GM18511 (cell line): ENCODE measurements at regions not wholly inside any gene's neighbourhood (a gene's known extent, or its start where the extent isn't known, plus 50 kb on each side); places are given as distances from the start of the nearest gene placed in this dataset.
"Not testable (repeated sequence)": the region's sequence is repeated elsewhere in the genome, so short reads cannot be mapped to it uniquely, and the experiment has no call there.

Experiments
- ATAC-seq: cut with Tn5 transposase; IDR thresholded peaks from one replicate; pipeline ENCODE4 v1.9.1; 2021; ENCODE audit warnings: mild to moderate bottlenecking, moderate library complexity; ENCODE audit not compliant: unreplicated experiment

DNA sequence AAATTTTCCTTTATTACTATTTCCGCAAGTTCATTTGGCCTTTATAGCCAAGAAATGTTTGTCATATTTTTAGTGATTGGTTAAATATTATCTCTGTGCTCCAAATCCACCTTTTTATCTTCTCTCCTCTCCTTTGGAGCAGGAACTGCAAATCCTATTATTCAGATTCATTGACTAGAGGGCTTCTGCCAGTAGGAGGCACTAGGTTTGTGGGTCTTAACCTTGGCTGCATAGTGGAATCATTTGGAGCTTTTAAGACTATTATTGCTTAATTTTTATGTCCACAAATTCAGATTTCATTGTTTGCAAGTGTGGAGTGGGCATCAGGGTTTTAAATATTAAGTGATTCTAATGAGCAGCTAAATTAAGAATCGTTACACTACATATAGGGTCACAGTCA lies 75.3 kb upstream of the SYT10 start:
- ATAC-seq = no peak

DNA sequence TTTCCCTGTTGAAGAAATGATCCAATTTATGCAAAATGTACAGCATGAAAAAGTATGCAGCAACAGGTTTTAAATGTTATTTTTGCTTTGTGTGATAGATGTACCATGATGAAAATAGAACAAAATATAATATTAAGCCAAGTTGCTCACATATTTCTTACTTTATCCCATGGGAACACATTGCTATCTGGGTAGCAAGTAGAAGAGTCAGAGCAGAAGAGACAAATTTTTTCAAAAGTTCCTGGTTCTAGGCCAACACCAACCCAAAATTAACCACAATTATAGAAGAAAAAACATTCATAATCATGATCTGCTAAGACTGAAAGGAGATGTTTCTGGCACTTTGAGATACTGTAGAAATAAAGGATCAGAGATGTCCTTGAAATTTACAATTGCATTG lies 79.9 kb upstream of the SYT10 start:
- no peak for ATAC-seq

DNA sequence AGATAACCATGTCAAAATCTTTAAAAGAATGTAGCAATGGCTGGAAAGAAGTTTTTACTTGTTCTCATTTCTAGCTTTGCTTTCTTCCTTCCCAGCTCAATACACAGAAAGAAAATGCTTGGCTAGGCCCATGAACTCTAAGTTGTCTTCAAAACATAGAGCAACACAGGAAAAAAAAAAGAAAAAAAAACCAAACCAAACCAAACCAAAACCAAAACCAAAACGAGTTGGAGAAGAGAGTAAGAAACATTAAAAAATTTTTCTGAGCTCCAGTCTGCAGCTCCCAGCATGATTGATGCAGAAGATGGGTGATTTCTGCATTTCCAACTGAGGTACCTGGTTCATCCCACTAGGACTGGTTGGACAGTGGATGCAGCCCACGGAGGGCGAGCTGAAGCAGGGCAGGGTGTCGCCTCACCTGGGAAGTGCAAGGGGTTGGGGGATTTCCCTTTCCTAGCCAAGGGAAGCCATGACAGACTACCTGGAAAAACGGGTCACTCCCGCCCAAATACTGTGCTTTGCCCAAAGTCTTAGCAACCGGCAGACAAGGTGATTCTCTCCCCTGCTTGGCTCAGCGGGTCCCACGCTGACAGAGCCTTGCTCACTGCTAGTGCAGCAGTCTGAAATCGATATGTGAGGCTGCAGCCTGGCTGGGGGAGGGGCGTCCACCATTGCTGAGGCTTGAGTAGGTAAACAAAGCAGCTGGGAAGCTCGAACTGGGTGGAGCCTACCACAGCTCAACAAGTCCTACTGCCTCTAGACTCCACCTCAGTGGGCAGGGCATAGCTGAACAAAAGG lies 81.1 kb upstream of the SYT10 start:
- ATAC-seq = not testable (repeated sequence)

DNA sequence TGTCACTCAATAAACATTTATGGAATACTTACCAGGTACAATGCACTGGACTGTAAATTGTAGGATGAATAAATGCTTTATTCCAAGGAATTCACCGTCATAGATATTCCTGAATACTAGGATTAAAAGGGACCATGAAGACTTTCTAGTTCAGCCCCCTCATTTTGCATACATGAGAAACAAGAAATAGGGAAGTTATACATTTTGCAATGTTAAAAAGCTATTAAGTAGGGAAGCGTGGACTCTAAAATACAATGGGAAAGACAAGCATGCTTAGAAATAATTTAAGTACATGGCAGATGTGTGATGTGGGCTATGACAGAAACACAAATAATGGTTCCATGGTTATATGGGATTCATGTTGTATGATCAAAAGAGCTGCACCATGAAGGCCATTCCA lies 89.4 kb upstream of the SYT10 start:
- no peak for ATAC-seq

DNA sequence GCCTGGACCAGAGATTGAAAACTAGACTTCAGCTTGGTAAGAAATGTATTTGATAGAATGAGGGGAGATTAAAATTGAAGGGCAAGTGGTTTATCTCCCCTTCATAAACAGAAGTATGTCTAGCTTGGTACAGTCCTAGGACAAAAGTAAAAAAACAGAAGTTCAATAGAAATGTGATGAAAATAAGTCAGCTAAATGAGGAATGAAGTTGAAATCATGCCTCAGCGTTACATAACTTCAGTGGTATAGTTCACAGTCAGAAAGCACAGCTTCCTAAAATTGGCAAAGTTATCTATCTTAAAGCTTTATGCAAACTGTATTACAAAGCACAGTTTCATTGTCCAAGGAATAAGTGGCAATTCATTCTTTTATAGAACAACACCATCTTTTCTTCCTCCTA lies 90.2 kb upstream of the SYT10 start:
- no peak for ATAC-seq

DNA sequence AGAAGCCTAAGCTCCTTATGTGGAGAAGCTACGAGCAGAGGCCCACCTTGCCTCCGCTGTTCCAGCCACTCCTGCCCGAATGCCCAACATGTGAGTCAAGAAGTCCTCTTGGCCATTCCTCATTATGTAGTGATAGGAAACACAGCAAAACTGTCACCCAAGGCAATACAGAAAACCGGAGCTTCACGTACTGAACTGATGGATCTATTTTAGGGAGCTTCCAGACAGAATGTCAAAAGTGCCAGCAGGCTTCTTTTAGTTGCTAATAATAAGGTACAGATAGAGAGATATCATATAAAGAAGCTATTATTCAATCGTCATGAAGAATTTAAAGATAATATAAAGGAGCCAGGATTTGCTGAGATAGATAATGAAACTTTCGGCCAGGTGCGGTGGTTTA lies 91.6 kb upstream of the SYT10 start:
- ATAC-seq = no peak

DNA sequence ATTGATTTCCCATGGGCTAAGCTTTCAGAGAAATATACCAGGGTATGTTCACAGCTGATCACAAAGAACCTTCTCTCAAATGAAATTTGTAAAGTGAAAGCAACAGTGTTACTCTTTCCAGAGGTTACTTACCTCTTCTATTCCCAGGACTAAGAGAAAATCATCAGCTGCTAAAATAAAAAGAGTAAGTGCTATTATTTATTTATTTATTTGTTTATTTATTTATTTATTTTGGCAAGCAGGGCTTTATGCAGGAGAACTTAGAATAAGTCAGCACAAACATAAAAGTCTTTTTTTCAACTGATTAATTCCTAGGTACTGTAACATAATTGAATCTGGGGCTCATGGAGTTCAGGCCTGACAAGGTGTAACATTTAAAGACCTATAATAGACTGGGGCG lies 93.9 kb upstream of the SYT10 start:
- ATAC-seq = no peak

DNA sequence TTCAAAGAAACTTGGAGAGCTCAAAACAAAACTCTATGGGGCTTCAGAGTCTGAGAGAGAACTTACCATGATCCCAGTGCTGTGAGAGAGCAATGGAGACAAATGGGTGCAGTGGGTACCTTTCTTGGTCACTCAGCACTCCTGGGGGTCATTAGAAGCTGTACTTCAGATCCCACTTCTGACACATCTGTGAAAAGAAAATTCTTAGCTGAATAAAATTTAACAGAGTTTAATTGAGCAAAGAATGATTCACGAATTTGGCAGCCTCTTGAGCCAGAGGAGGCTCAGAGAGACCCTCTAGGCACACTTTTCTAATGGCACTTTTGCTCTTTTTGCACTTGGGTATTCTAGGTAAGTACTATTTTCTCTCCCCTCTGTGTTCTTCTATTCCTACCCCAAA lies 96.8 kb upstream of the SYT10 start:
- no peak for ATAC-seq

DNA sequence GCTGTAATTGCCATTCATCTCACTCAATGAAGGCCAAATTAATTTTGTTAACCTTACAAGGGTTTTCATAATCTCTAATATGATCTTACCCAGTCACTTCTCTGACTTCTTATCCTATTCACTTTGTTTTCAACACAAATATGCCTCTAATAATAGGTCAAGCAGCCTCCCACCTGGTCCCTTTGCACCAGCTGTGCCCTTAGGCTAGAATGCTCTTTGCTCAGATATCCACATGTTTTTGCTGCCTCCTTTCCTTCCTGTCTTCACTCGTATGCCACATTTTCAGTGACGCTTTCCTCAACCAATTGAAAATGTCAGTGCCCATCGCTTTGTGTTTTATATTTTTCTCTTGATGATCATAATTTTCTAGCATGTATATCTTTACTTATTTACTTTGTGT lies 106.4 kb upstream of the SYT10 start:
- ATAC-seq = no peak

DNA sequence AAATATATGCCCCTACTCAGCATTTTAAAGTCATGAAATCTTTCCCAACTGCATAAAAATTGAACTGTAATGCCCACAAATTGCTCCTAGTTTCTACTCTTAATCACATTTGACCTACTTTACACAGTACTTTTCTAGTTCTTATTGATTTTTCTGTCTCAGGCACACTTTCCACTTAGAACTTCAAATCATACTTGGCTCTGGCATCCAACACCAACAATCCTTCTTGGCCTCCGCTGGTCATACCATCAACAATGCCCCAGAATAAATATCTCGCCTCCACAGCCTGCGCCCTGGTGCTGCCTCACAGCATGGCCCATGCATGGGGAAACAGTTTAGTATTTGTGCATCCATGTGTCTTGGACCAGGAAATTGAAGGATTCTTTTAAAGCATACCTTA lies 107.5 kb upstream of the SYT10 start:
- ATAC-seq = no peak

DNA sequence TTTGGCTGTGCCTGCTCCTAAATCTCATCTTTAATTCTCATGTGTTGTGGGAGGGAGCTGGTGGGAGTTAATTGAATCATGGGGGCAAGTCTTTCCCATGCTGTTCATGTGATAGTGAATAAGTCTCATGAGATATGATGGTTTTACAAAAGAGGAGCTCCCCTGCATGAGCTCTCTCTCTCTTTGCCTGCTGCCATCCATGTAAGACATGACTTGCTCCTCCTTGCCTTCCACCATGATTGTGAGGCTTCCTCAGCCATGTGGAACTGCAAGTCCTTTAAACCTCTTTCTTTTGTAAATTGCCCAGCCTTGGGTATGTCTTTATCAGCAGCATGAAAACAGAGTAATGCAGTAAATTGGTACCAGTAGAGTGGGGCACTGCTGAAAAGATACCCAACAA lies 110.6 kb upstream of the SYT10 start:
- ATAC-seq = not testable (repeated sequence)

DNA sequence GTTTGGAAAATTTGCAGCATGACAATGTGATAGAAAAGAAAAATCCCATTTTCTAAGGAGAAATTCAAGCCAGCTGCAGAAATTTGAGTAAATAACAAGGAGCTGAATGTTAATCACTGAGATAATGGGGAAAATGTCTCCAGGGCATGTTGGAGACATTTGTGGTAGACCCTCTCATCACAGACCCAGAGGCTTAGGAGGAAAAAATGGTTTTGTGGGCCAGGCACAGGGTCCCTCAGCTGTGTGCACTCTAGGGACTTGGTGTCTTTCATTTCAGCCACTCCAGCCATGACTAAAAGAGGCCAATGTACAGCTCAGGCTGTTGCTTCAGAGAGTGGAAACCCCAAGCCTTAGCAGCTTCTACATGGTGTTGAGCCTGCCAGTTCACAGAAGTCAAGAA lies 111.4 kb upstream of the SYT10 start:
- ATAC-seq = no peak

DNA sequence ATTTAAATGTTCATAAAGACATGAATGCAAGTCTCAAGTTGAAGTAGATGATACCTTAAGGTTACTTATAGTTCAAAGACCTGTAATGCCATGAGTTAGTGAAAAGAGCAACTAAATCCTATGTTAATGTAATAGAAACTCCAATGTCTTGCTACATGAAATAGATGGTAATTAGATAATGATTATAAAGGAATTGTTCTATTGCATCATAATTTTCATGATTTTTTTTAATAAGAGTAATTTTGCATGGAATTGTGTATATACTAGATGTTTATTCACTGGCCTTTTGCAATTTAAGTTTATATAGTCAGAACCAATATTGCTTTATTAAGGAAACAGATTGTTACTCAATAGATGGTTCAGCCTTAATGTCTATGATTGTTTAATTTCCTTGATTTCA lies 115.5 kb upstream of the SYT10 start:
- no peak for ATAC-seq

DNA sequence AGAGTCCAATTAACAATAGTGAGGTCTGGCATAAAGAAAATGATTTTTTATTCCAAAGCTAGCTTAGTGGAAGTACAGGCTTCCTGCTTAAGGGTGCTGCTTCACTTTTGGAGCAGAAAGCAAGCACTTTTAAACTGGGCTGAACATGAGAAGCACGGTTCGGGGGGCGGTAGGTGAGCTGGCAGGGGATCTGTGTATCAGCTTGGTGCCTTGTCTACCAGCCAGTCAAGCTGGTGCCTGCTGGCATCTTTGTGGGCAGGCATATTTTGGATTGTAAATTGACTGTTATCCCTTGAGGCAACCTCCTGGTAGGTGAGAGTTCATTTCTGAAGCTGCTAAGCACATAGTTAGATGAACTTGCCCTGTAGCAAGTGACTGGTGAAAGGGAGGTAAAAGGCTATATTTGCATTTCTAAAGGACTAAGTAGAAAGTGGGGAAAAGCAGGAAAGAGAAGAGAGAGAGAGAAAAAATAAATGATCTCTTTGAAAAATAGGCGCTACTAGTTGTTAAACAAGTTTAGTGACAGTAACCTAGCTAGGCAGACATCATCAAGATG lies 121.1 kb upstream of the SYT10 start:
- ATAC-seq = no peak

DNA sequence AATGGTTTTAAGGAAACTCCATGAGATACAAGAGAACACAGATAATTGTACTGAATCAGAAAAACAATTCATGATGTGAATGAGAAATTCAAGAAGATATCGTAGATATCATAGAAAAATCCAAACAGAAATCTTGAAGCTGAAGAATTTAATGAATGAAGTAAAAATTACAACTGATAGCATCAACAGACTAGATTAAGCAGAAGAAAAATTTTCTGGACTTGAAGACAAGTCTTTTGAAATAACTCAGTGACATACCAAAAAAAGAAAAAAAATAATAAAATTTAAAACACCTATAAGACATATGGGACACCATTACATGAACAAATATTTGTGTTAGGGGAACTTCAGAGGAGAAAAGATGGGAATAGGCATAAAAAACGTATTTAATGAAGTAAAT lies 122.8 kb upstream of the SYT10 start:
- ATAC-seq = no peak

DNA sequence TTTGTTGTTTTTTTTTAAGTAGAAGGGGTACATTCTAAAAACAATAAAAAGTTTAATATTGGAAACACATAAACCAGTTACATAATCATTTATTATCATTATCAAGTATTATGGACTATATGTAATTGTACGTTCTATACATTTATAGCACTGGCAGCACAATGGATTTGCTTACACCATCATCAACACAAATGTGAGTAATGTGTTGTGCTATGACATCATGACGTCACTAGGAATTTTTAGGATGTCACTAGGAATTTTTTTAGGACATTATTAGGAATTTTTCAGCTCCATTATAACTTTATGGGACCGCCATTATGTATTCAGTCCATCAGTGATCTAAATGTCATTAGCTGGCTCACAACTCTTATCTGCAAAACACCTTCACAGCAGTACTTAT lies 126.8 kb upstream of the SYT10 start:
- ATAC-seq = no peak

DNA sequence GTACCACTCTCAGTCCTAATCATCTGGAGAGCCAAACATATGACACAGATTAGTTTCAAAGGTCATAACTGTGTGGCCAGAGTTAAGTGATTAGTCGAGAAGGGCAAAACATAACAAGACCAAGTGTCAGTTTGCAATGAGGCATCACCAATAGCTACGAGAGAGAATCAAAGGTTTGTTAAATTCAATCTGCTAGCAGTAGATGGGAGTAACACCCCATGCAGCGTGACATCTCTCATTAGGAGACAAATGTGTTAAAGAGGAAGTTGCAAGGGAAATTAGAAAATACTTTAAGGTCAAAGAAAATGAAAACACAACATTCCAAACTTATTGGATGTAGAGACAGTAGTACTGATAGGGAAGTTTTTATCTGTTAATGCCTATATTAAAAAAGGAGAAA lies 135.7 kb upstream of the SYT10 start:
- no peak for ATAC-seq

DNA sequence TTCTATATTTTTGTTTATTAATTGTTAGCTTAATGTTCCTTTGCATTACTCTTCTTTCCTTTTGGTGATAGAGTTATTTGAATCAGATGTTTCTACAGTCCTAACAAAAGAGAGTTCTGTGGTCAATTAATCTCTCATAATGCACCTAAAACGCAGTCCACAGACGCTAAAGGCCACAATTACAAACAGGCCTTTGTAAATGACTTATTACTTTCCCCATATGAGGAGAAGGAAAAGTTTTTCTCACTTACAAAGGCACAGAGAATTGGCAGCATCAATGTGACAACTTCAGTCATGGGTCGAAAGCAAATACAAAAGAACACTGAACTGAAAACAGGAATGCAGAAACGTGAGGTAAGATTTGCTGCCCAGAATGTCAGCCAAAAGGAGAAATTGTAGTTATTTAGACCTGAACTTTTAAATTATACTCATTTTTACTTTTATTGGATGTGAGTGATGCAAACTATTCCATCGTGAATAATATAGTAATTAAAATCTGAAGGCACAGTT lies 142.0 kb upstream of the SYT10 start:
- no peak for ATAC-seq

DNA sequence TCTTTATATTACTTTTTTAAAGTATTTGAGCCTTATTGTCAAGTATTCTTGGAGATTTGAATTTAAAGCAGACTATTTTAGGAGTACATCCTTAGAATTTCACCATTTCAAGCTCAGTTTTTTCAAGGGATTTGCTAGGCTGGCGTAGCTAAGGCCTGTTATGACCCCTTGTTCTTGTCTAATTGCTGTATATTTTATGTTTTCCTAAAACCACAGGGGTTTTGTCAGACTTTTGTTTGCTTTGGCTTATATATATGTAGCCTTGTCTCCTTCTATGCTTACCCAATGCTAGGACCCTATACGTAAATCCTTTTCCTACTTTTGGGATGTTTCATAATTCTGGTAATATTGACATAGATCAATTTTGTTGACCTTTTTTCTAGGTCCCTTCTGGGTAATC lies 147.0 kb upstream of the SYT10 start:
- no peak for ATAC-seq

DNA sequence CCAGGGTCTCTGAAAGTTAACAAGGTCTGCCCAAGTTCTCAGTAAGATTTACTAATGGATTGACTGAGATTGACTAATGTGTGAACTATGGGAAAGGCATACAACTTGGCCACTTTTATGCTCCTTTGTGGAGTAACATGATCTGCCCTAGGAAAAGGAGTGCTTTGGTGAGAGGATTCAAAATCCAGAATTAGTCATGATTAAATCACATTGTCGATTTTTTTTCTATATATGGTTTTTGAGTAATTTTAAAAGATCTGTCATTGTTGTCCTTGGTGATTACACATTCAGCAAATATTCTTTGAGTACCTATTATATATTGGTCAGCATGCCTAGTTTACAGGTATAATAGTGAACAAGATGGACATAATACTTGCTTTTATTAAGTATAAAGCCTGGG lies 147.7 kb upstream of the SYT10 start:
- ATAC-seq = no peak

DNA sequence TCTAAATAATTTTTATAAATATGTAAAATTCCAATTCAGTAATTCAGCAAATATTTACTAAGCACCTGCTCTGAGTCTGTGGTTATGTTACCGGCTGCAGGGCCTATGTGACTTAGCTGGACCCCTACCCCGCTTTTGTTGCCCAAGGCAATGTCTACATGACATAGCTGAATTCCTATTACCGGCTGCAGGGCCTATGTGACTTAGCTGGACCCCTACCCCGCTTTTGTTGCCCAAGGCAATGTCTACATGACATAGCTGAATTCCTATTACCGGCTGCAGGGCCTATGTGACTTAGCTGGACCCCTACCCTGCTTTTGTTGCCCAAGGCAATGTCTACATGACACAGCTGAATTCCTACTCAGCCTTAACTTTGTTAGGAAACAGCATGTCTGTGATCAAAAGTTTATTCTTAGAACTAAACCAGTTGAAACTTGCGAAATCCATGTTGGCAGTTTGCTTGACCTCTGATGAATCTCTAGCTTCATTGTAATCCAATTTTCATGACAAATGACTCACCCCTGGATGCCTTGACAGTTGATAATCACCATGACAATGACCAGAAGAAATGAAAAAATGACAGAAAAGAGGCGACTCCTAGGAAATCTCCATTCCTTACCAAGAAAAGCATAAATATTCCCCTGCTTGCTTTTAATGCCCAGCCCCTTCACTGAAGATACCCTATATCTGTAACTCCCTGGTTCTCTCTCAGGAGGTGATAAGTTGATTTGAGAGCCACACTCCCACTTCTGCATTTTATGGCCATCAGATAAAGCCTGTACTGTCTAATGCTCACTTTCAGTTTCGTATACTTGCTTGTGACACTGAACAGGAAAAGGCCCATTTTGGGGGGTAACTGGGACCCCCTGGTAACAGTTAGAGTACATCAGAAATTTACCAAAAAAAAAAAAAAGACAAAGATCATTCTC lies 148.4 kb upstream of the SYT10 start:
- ATAC-seq = peak; percentile 97
